ENCODE measurements at regions not wholly inside any gene's neighbourhood (a gene's known extent, or its start where the extent isn't known, plus 50 kb on each side); places are given as distances from the start of the nearest gene placed in this dataset.

DNA sequence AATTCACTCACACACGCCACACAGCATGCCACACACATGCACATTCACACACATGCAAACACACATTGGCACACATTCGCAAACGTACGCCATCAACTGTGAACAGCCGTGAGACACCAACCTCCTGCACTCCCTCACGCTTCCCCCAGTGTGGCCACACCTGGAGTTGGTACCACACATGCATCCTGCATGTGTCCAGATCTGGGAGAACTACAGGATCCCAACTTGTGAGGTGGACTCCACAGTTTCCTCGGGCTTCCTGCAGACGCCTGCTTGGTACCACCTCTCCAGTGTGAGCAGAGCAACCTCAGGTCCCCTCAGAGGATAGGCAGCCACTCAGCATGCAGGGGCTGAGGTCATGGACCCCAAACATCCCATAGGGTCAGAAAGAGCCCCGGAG, 239.0 kb downstream of the EIPR1 start:
- no TSS peak for BruUV-seq (replicated peaks)
- CTCF ChIA-PET, result no interaction called here

DNA sequence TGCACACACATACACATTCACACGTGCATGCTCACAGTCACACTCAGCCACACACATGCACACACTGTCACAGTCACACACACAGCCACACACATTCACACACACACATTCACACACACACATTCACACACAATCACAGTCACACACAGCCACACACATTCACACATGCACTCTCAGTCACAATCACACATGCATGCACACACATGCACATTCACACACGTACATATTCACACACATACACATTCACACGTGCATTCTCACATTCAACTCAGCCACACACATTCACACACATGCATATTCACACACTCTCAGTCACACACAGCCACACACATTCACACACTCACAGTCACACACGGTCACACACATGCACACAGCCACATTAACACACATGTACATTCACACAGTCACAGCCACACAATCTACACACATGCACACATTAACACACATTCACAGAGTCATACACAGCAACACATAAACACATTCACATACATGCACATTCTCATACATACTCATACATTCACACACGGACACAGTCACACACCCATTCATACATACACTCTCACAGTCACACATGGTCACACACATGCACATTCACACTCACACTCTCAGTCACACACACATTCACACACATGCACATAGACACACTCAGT, 239.8 kb downstream of the EIPR1 start:
- DNase-seq, result no peak
- intact Hi-C loops (cut with micrococcal nuclease; ENCODE audit: unreplicated experiment), result no loop called here
- H3K9me3 ChIP-seq (ENCODE audit: insufficient read depth, low read depth), result no peaks in the 10 kb centered on the region; the same call in 1 of the 2 replicates
- no TSS peak for BruUV-seq (replicated peaks)
- H2AFZ ChIP-seq, result no peak overlapping the region
- no peaks in the 10 kb centered on the region for H3K79me2 ChIP-seq (ENCODE audit: low read depth)
- H3K27me3 ChIP-seq (ENCODE audit: insufficient read depth, low read depth), result 0 out of 2 replicates have a peak, but pooled peaks cover 6% of the 10 kb centered on the region
- H3K4me3 ChIP-seq, result no peak overlapping the region
- no peaks in the 10 kb centered on the region for H3K4me1 ChIP-seq (replicated peaks; ENCODE audit: insufficient read depth)
- ChIA-PET POLR2A (ENCODE audit: unreplicated experiment) (no interaction called here), CTCF (no interaction called here)
- H4K20me1 ChIP-seq (ENCODE audit: insufficient read depth), result no peaks in the 10 kb centered on the region
- TF ChIP-seq, protein P1, sequence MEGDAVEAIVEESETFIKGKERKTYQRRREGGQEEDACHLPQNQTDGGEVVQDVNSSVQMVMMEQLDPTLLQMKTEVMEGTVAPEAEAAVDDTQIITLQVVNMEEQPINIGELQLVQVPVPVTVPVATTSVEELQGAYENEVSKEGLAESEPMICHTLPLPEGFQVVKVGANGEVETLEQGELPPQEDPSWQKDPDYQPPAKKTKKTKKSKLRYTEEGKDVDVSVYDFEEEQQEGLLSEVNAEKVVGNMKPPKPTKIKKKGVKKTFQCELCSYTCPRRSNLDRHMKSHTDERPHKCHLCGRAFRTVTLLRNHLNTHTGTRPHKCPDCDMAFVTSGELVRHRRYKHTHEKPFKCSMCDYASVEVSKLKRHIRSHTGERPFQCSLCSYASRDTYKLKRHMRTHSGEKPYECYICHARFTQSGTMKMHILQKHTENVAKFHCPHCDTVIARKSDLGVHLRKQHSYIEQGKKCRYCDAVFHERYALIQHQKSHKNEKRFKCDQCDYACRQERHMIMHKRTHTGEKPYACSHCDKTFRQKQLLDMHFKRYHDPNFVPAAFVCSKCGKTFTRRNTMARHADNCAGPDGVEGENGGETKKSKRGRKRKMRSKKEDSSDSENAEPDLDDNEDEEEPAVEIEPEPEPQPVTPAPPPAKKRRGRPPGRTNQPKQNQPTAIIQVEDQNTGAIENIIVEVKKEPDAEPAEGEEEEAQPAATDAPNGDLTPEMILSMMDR (conservative IDR thresholded peaks at IDR 0.05), result no peak
- no peak for TF ChIP-seq EZH2 (IDR thresholded peaks at IDR 0.05; ENCODE audit: low read depth)
- no peaks in the 10 kb centered on the region for H3K9me2 ChIP-seq (ENCODE audit: insufficient read depth)
- no peaks in the 10 kb centered on the region for H3K36me3 ChIP-seq (ENCODE audit: low read depth)
- no peak overlapping the region for H3K27ac ChIP-seq
- H3K4me2 ChIP-seq, result no peak overlapping the region
- H3F3A ChIP-seq (ENCODE audit: insufficient read depth, low read depth), result no peaks in the 10 kb centered on the region

More for the DNA sequence above, 239.0 kb downstream of the EIPR1 start:
- H3F3A ChIP-seq (ENCODE audit: insufficient read depth, low read depth), result no peaks in the 10 kb centered on the region
- no peaks in the 10 kb centered on the region for H3K79me2 ChIP-seq (ENCODE audit: low read depth)
- H3K4me1 ChIP-seq (replicated peaks; ENCODE audit: insufficient read depth), result no peaks in the 10 kb centered on the region
- POLR2A ChIA-PET (ENCODE audit: unreplicated experiment), result no interaction called here
- H3K27ac ChIP-seq, result no peak overlapping the region
- no peak for DNase-seq
- no peaks in the 10 kb centered on the region for H3K27me3 ChIP-seq (ENCODE audit: insufficient read depth, low read depth)
- TF ChIP-seq, protein P1 (conservative IDR thresholded peaks at IDR 0.05), result no peak
- TF ChIP-seq EZH2 (IDR thresholded peaks at IDR 0.05; ENCODE audit: low read depth), result no peak
- no peaks in the 10 kb centered on the region; the same call in 1 of the 2 replicates for H3K9me3 ChIP-seq (ENCODE audit: insufficient read depth, low read depth)
- no peaks in the 10 kb centered on the region for H3K36me3 ChIP-seq (ENCODE audit: low read depth)
- H2AFZ ChIP-seq, result no peak overlapping the region
- intact Hi-C loops (cut with micrococcal nuclease; ENCODE audit: unreplicated experiment), result no loop called here
- no peaks in the 10 kb centered on the region for H3K9me2 ChIP-seq (ENCODE audit: insufficient read depth)
- H3K4me3 ChIP-seq, result no peak overlapping the region
- no peaks in the 10 kb centered on the region for H4K20me1 ChIP-seq (ENCODE audit: insufficient read depth)
- no peak overlapping the region for H3K4me2 ChIP-seq

DNA sequence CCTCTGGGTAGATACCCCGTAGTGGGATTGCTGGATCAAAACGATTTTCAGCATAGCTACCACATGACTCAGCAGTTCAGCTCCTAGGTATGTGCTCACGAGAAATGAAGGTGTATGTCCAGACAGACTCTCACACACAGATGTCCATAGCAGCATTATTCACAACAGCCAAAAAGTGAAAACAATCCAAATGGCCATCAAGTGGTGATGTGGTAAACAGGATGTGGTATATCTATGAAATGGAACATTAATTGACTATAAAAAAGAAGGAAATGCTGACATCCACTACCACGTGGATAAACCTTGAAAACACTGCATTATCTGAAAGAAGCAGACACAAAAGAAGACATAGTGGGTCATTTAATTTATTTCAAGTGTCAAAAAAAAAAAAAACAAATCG, 241.9 kb downstream of the EIPR1 start:
- Histone ChIP-seq H3K4me2 (no peak overlapping the region), H3F3A (ENCODE audit: insufficient read depth, low read depth) (no peaks in the 10 kb centered on the region), H3K4me3 (no peak overlapping the region), H3K36me3 (ENCODE audit: low read depth) (no peaks in the 10 kb centered on the region), H3K9me3 (ENCODE audit: insufficient read depth, low read depth) (no peaks in the 10 kb centered on the region; the same call in 1 of the 2 replicates), H3K9me2 (ENCODE audit: insufficient read depth) (no peaks in the 10 kb centered on the region), H3K79me2 (ENCODE audit: low read depth) (no peaks in the 10 kb centered on the region), H4K20me1 (ENCODE audit: insufficient read depth) (no peaks in the 10 kb centered on the region), H3K4me1 (replicated peaks; ENCODE audit: insufficient read depth) (no peaks in the 10 kb centered on the region), H3K27ac (no peak overlapping the region), H2AFZ (no peak overlapping the region), H3K27me3 (ENCODE audit: insufficient read depth, low read depth) (peaks cover 11% of the 10 kb centered on the region; the same call in 1 of the 2 replicates)
- TF ChIP-seq, protein P1 (conservative IDR thresholded peaks at IDR 0.05), result no peak
- TF ChIP-seq EZH2 (IDR thresholded peaks at IDR 0.05; ENCODE audit: low read depth), result no peak
- DNase-seq, result no peak
- ChIA-PET CTCF (no interaction called here), POLR2A (ENCODE audit: unreplicated experiment) (no interaction called here)
- intact Hi-C loops (cut with micrococcal nuclease; ENCODE audit: unreplicated experiment), result no loop called here
- BruUV-seq (replicated peaks), result no TSS peak

Measured in PC-9 (cell line).